ENCODE measurements at regions not wholly inside any gene's neighbourhood (a gene's known extent, or its start where the extent isn't known, plus 50 kb on each side); places are given as distances from the start of the nearest gene placed in this dataset.
"Not testable (repeated sequence)": the region's sequence is repeated elsewhere in the genome, so short reads cannot be mapped to it uniquely, and the experiment has no call there.

GRCh38 chr2:144920755-144921530, 401.0 kb upstream of the ZEB2 start:
- H3K36me3 ChIP-seq (ENCODE audit: control insufficient read depth in 1 of 2, insufficient read depth in 2 of 2, low read length in 2 of 2) = no peaks in the 10 kb centered on the region

GRCh38 chr2:144914622-144915318, 394.9 kb upstream of the ZEB2 start:
- Histone ChIP-seq H3K36me3 (ENCODE audit: control insufficient read depth in 1 of 2, insufficient read depth in 2 of 2, low read length in 2 of 2) (no peaks in the 10 kb centered on the region), H3K4me3 (ENCODE audit: low read depth in 1 of 2, low read length in 2 of 2) (no peak overlapping the region), H3K27ac (ENCODE audit: low read length) (no peak overlapping the region), H3K27me3 (ENCODE audit: low read depth, low read length) (no peaks in the 10 kb centered on the region), H3K4me1 (ENCODE audit: control insufficient read depth in 1 of 2, insufficient read depth in 2 of 2, low read length in 2 of 2) (no peaks in the 10 kb centered on the region), H3K9me3 (ENCODE audit: control insufficient read depth in 1 of 2, low read length in 2 of 2) (no peaks in the 10 kb centered on the region)

More at GRCh38 chr2:144920755-144921530, 401.0 kb upstream of the ZEB2 start:
- Histone ChIP-seq H3K4me1 (ENCODE audit: control insufficient read depth in 1 of 2, insufficient read depth in 2 of 2, low read length in 2 of 2) (no peaks in the 10 kb centered on the region), H3K4me3 (ENCODE audit: low read depth in 1 of 2, low read length in 2 of 2) (no peak overlapping the region), H3K27ac (ENCODE audit: low read length) (no peak overlapping the region), H3K9me3 (ENCODE audit: control insufficient read depth in 1 of 2, low read length in 2 of 2) (peaks cover 0 to 3% of the 10 kb centered on the region in 2 donors), H3K27me3 (ENCODE audit: low read depth, low read length) (no peaks in the 10 kb centered on the region)

GRCh38 chr2:144914113-144914512, 394.2 kb upstream of the ZEB2 start:
- H3K27me3 ChIP-seq (ENCODE audit: low read depth, low read length) = no peaks in the 10 kb centered on the region

GRCh38 chr2:144912206-144912605, 392.3 kb upstream of the ZEB2 start:
- Histone ChIP-seq H3K36me3 (ENCODE audit: control insufficient read depth in 1 of 2, insufficient read depth in 2 of 2, low read length in 2 of 2) (no peaks in the 10 kb centered on the region), H3K4me1 (ENCODE audit: control insufficient read depth in 1 of 2, insufficient read depth in 2 of 2, low read length in 2 of 2) (no peaks in the 10 kb centered on the region), H3K9me3 (ENCODE audit: control insufficient read depth in 1 of 2, low read length in 2 of 2) (no peaks in the 10 kb centered on the region), H3K27ac (ENCODE audit: low read length) (no peak overlapping the region), H3K4me3 (ENCODE audit: low read depth in 1 of 2, low read length in 2 of 2) (no peak overlapping the region), H3K27me3 (ENCODE audit: low read depth, low read length) (no peaks in the 10 kb centered on the region)

More at GRCh38 chr2:144914113-144914512, 394.2 kb upstream of the ZEB2 start:
- Histone ChIP-seq H3K36me3 (ENCODE audit: control insufficient read depth in 1 of 2, insufficient read depth in 2 of 2, low read length in 2 of 2) (no peaks in the 10 kb centered on the region), H3K9me3 (ENCODE audit: control insufficient read depth in 1 of 2, low read length in 2 of 2) (no peaks in the 10 kb centered on the region), H3K27ac (ENCODE audit: low read length) (no peak overlapping the region), H3K4me1 (ENCODE audit: control insufficient read depth in 1 of 2, insufficient read depth in 2 of 2, low read length in 2 of 2) (no peaks in the 10 kb centered on the region), H3K4me3 (ENCODE audit: low read depth in 1 of 2, low read length in 2 of 2) (no peak overlapping the region)

GRCh38 chr2:144905956-144906355, 386.0 kb upstream of the ZEB2 start:
- Histone ChIP-seq H3K27ac (ENCODE audit: low read length) (no peak overlapping the region), H3K27me3 (ENCODE audit: low read depth, low read length) (no peaks in the 10 kb centered on the region), H3K4me3 (ENCODE audit: low read depth in 1 of 2, low read length in 2 of 2) (no peak overlapping the region), H3K4me1 (ENCODE audit: control insufficient read depth in 1 of 2, insufficient read depth in 2 of 2, low read length in 2 of 2) (no peaks in the 10 kb centered on the region), H3K36me3 (ENCODE audit: control insufficient read depth in 1 of 2, insufficient read depth in 2 of 2, low read length in 2 of 2) (no peaks in the 10 kb centered on the region), H3K9me3 (ENCODE audit: control insufficient read depth in 1 of 2, low read length in 2 of 2) (no peaks in the 10 kb centered on the region)

- H3K27me3 ChIP-seq (ENCODE audit: low read depth, low read length) = no peaks in the 10 kb centered on the region
- no peak overlapping the region for H3K4me3 ChIP-seq (ENCODE audit: low read depth in 1 of 2, low read length in 2 of 2)
- H3K9me3 ChIP-seq (ENCODE audit: control insufficient read depth in 1 of 2, low read length in 2 of 2) = no peaks in the 10 kb centered on the region
- H3K4me1 ChIP-seq (ENCODE audit: control insufficient read depth in 1 of 2, insufficient read depth in 2 of 2, low read length in 2 of 2) = no peaks in the 10 kb centered on the region
- H3K27ac ChIP-seq (ENCODE audit: low read length) = no peak overlapping the region
- no peaks in the 10 kb centered on the region for H3K36me3 ChIP-seq (ENCODE audit: control insufficient read depth in 1 of 2, insufficient read depth in 2 of 2, low read length in 2 of 2)
Observed at GRCh38 chr2:144904612-144905011, 384.7 kb upstream of the ZEB2 start.

GRCh38 chr2:144903045-144903444, 383.1 kb upstream of the ZEB2 start:
- H3K4me1 ChIP-seq (ENCODE audit: control insufficient read depth in 1 of 2, insufficient read depth in 2 of 2, low read length in 2 of 2); H3K27me3 ChIP-seq (ENCODE audit: low read depth, low read length); H3K9me3 ChIP-seq (ENCODE audit: control insufficient read depth in 1 of 2, low read length in 2 of 2); H3K36me3 ChIP-seq (ENCODE audit: control insufficient read depth in 1 of 2, insufficient read depth in 2 of 2, low read length in 2 of 2); H3K4me3 ChIP-seq (ENCODE audit: low read depth in 1 of 2, low read length in 2 of 2); H3K27ac ChIP-seq (ENCODE audit: low read length): not testable (repeated sequence)

- H3K4me3 ChIP-seq (ENCODE audit: low read depth in 1 of 2, low read length in 2 of 2); H3K27ac ChIP-seq (ENCODE audit: low read length); H3K9me3 ChIP-seq (ENCODE audit: control insufficient read depth in 1 of 2, low read length in 2 of 2); H3K4me1 ChIP-seq (ENCODE audit: control insufficient read depth in 1 of 2, insufficient read depth in 2 of 2, low read length in 2 of 2); H3K36me3 ChIP-seq (ENCODE audit: control insufficient read depth in 1 of 2, insufficient read depth in 2 of 2, low read length in 2 of 2); H3K27me3 ChIP-seq (ENCODE audit: low read depth, low read length): not testable (repeated sequence)
Observed at GRCh38 chr2:144901386-144901785, 381.5 kb upstream of the ZEB2 start.

- H3K4me1 ChIP-seq (ENCODE audit: control insufficient read depth in 1 of 2, insufficient read depth in 2 of 2, low read length in 2 of 2) = no peaks in the 10 kb centered on the region
- H3K27ac ChIP-seq (ENCODE audit: low read length) = no peak overlapping the region
- H3K4me3 ChIP-seq (ENCODE audit: low read depth in 1 of 2, low read length in 2 of 2) = no peak overlapping the region
- no peaks in the 10 kb centered on the region for H3K27me3 ChIP-seq (ENCODE audit: low read depth, low read length)
- H3K36me3 ChIP-seq (ENCODE audit: control insufficient read depth in 1 of 2, insufficient read depth in 2 of 2, low read length in 2 of 2) = no peaks in the 10 kb centered on the region
- H3K9me3 ChIP-seq (ENCODE audit: control insufficient read depth in 1 of 2, low read length in 2 of 2) = no peaks in the 10 kb centered on the region
Observed at GRCh38 chr2:144896341-144896740, 376.4 kb upstream of the ZEB2 start.

- Histone ChIP-seq H3K27ac (ENCODE audit: low read length) (no peak overlapping the region), H3K27me3 (ENCODE audit: low read depth, low read length) (no peaks in the 10 kb centered on the region), H3K36me3 (ENCODE audit: control insufficient read depth in 1 of 2, insufficient read depth in 2 of 2, low read length in 2 of 2) (no peaks in the 10 kb centered on the region), H3K4me1 (ENCODE audit: control insufficient read depth in 1 of 2, insufficient read depth in 2 of 2, low read length in 2 of 2) (no peaks in the 10 kb centered on the region), H3K9me3 (ENCODE audit: control insufficient read depth in 1 of 2, low read length in 2 of 2) (no peaks in the 10 kb centered on the region), H3K4me3 (ENCODE audit: low read depth in 1 of 2, low read length in 2 of 2) (no peak overlapping the region)
Observed at GRCh38 chr2:144894612-144895599, 375.0 kb upstream of the ZEB2 start.

GRCh38 chr2:144893464-144893863, 373.5 kb upstream of the ZEB2 start:
- Histone ChIP-seq H3K27me3 (ENCODE audit: low read depth, low read length) (no peaks in the 10 kb centered on the region), H3K27ac (ENCODE audit: low read length) (no peak overlapping the region), H3K9me3 (ENCODE audit: control insufficient read depth in 1 of 2, low read length in 2 of 2) (no peaks in the 10 kb centered on the region), H3K36me3 (ENCODE audit: control insufficient read depth in 1 of 2, insufficient read depth in 2 of 2, low read length in 2 of 2) (no peaks in the 10 kb centered on the region), H3K4me1 (ENCODE audit: control insufficient read depth in 1 of 2, insufficient read depth in 2 of 2, low read length in 2 of 2) (no peaks in the 10 kb centered on the region), H3K4me3 (ENCODE audit: low read depth in 1 of 2, low read length in 2 of 2) (no peak overlapping the region)

Data from muscle layer of duodenum (tissue), 2 donors.